NB4 (cell line): ENCODE measurements at regions not wholly inside any gene's neighbourhood (a gene's known extent, or its start where the extent isn't known, plus 50 kb on each side); places are given as distances from the start of the nearest gene placed in this dataset.

Experiments used
- DNase-seq: peaks from one replicate; pipeline ENCODE4 v3.0.0; 2010; ENCODE audit warnings: low read depth
- H3K4me3 ChIP-seq: one replicate; pipeline ENCODE4 v1.5.1; 2011; ENCODE audit warnings: mild to moderate bottlenecking, low read depth, low read length, moderate library complexity
- CTCF ChIP-seq: IDR thresholded peaks from one replicate; pipeline ENCODE4 v1.5.1; 2012; ENCODE audit warnings: low read depth, low read length
- MYC ChIP-seq: IDR thresholded peaks from 2 replicates; pipeline ENCODE4 v1.6.1; 2011; ENCODE audit warnings: low read depth, low read length
- POLR2A ChIP-seq: IDR thresholded peaks from 2 replicates; pipeline ENCODE4 v1.6.1; 2011; ENCODE audit warnings: mild to moderate bottlenecking; ENCODE audit not compliant: insufficient read length; ENCODE audit errors: extremely low read depth
- TF ChIP-seq, protein P1 (sequence below): IDR thresholded peaks from 2 replicates; pipeline ENCODE4 v1.6.1; 2011; ENCODE audit warnings: low read depth, low read length

GRCh38 chr10:30178356-30178964, 119.1 kb upstream of the JCAD start:
- H3K4me3 ChIP-seq = no peak overlapping the region
- no peak for TF ChIP-seq POLR2A
- no peak for TF ChIP-seq MYC
- TF ChIP-seq, protein P1, sequence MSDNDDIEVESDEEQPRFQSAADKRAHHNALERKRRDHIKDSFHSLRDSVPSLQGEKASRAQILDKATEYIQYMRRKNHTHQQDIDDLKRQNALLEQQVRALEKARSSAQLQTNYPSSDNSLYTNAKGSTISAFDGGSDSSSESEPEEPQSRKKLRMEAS = no peak
- no peak for TF ChIP-seq CTCF
- DNase-seq = no peak

DNA sequence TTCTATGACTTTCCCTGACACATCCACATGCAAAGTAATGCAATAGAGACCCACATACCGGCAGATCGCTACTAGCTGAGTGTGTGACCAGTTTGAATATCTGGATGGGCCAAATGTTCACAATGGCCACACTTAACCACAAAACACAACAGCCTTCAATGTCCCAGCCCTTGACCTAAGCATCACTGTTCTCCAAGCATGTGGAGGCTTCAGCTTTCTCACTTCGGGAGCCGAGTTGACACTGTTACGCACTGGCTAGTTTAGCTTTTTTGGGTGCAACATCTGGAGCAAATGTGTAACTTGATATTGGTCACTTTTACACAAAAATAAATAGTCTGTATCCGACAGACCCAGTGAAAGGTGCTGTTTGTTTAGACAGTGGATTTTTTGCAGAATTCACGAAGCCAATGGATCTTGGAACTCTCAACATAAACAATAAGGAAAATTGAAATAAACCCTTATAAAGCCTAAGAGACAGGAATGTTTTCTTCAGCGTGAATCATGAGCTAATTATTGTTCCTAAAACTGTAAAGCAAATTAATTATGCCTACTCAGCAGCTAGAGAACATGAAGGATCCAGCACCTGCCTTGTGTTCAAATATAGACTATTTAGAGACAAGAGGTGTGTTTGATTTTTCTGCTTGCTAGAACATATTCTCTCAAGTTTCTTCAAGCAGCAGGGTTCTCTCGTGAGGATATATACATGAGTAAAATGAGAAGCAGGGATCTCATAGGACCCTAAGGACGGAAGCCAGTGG, 117.6 kb upstream of the JCAD start:
- TF ChIP-seq CTCF (no peak), POLR2A (no peak), MYC (no peak)
- TF ChIP-seq, protein P1 = no peak
- no peak overlapping the region for H3K4me3 ChIP-seq
- DNase-seq = no peak

DNA sequence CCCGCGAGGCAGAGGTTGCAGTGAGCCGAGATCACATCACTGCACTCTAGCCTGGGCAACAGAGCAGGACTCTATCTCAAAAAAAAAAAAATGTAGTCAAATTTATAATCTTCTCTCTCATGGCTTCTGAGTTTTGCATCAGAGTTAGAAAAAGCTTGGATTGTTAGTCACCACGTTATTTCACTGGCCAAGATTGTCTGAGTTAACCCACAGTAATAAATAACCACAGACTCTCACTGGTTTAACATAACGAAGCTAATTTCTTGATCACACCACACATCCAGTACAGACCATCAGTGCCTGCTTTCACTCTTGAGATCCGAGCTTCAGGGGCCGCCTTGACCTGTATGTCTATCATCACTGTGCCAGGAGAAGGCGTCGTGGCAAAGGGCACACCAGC, 116.8 kb upstream of the JCAD start:
- no peak overlapping the region for H3K4me3 ChIP-seq
- no peak for DNase-seq
- TF ChIP-seq MYC (no peak), CTCF (no peak), POLR2A (no peak)
- TF ChIP-seq, protein P1 = no peak

DNA sequence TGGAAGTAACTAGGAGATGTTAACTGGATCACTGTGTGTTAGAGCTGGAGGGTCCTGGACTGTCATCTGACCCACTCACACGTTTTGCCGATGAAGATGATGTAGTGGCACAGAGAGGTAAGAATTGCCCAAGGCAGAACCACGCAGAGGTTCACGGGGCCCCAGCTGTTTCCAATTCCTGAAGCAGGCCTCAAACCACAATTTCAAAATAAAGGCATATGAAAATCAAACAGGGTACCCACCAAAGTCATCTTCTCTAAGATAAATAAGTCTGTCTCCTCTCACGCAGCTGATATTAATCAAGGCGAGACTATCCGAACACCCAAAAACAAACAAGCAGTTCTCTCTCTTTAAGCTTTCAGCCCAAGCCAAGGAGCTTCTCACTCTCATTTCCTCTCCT, 113.3 kb upstream of the JCAD start:
- DNase-seq = no peak
- TF ChIP-seq POLR2A (no peak), CTCF (no peak), MYC (no peak)
- TF ChIP-seq, protein P1 = no peak
- no peak overlapping the region for H3K4me3 ChIP-seq

DNA sequence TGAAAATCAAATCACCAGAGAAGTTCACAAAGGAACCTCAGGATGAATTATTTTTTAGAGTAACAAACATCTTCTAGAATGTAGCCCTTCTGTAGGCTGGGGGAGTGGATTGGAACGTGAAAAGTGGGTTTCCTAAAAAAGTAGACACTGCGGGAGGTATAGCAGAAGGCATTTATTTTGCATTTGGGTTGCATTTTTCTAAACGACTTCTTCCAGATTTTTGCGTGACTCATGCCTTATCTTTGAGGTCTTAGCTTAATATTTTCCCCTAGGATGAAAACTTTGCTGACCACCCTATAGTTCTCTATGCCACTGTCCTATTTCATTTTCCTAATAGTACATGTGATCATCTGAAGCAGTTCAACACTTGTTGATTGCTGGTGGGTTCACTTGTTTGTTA, 112.7 kb upstream of the JCAD start:
- H3K4me3 ChIP-seq = no peak overlapping the region
- DNase-seq = no peak
- TF ChIP-seq MYC = no peak
- no peak for TF ChIP-seq CTCF
- TF ChIP-seq, protein P1 = no peak
- no peak for TF ChIP-seq POLR2A
